ENCODE measurements at regions not wholly inside any gene's neighbourhood (a gene's known extent, or its start where the extent isn't known, plus 50 kb on each side); places are given as distances from the start of the nearest gene placed in this dataset.
"Not testable (repeated sequence)": the region's sequence is repeated elsewhere in the genome, so short reads cannot be mapped to it uniquely, and the experiment has no call there.

- DNase-seq (ENCODE audit: low spot score): no peak
Measured at GRCh38 chr13:55572408-55572807, 1568.3 kb upstream of the PRR20A start.

GRCh38 chr13:55572862-55573261 lies 1567.9 kb upstream of the PRR20A start:
- DNase-seq (ENCODE audit: low spot score): no peak

GRCh38 chr13:55573565-55573964 lies 1567.2 kb upstream of the PRR20A start:
- DNase-seq (ENCODE audit: low spot score): no peak

- DNase-seq (ENCODE audit: low spot score): no peak
Measured at GRCh38 chr13:55576389-55576788, 1564.3 kb upstream of the PRR20A start.

- DNase-seq (ENCODE audit: low spot score): no peak
Measured at GRCh38 chr13:55577082-55577846, 1563.5 kb upstream of the PRR20A start.

GRCh38 chr13:55577847-55578210 lies 1562.9 kb upstream of the PRR20A start:
- DNase-seq (ENCODE audit: low spot score): no peak

GRCh38 chr13:55582294-55582693 lies 1558.4 kb upstream of the PRR20A start:
- DNase-seq (ENCODE audit: low spot score): not testable (repeated sequence)

GRCh38 chr13:55583953-55584593 lies 1556.6 kb upstream of the PRR20A start:
- no peak for DNase-seq (ENCODE audit: low spot score)

- DNase-seq (ENCODE audit: low spot score): no peak
Measured at GRCh38 chr13:55602784-55603183, 1537.9 kb upstream of the PRR20A start.

- no peak for DNase-seq (ENCODE audit: low spot score)
Measured at GRCh38 chr13:55606045-55606665, 1534.6 kb upstream of the PRR20A start.

GRCh38 chr13:55613429-55614187 lies 1527.1 kb upstream of the PRR20A start:
- DNase-seq (ENCODE audit: low spot score): no peak

GRCh38 chr13:55615081-55615480 lies 1525.6 kb upstream of the PRR20A start:
- DNase-seq (ENCODE audit: low spot score): no peak

GRCh38 chr13:55617241-55617640 lies 1523.5 kb upstream of the PRR20A start:
- DNase-seq (ENCODE audit: low spot score): no peak

- DNase-seq (ENCODE audit: low spot score): no peak
Measured at GRCh38 chr13:55627221-55627620, 1513.5 kb upstream of the PRR20A start.

- no peak for DNase-seq (ENCODE audit: low spot score)
Measured at GRCh38 chr13:55632402-55632801, 1508.3 kb upstream of the PRR20A start.

GRCh38 chr13:55649485-55649884 lies 1491.2 kb upstream of the PRR20A start:
- DNase-seq (ENCODE audit: low spot score): no peak

GRCh38 chr13:55652657-55653056 lies 1488.1 kb upstream of the PRR20A start:
- no peak for DNase-seq (ENCODE audit: low spot score)

GRCh38 chr13:55653497-55653896 lies 1487.2 kb upstream of the PRR20A start:
- no peak for DNase-seq (ENCODE audit: low spot score)

GRCh38 chr13:55654243-55654642 lies 1486.5 kb upstream of the PRR20A start:
- no peak for DNase-seq (ENCODE audit: low spot score)

- not testable (repeated sequence) for DNase-seq (ENCODE audit: low spot score)
Measured at GRCh38 chr13:55660264-55660663, 1480.5 kb upstream of the PRR20A start.

GRCh38 chr13:55660851-55661250 lies 1479.9 kb upstream of the PRR20A start:
- DNase-seq (ENCODE audit: low spot score): no peak

- DNase-seq (ENCODE audit: low spot score): no peak
Measured at GRCh38 chr13:55661505-55661904, 1479.2 kb upstream of the PRR20A start.

- no peak for DNase-seq (ENCODE audit: low spot score)
Measured at GRCh38 chr13:55664178-55664577, 1476.5 kb upstream of the PRR20A start.
